ACHN (cell line): ENCODE measurements at regions not wholly inside any gene's neighbourhood (a gene's known extent, or its start where the extent isn't known, plus 50 kb on each side); places are given as distances from the start of the nearest gene placed in this dataset.
"Not testable (repeated sequence)": the region's sequence is repeated elsewhere in the genome, so short reads cannot be mapped to it uniquely, and the experiment has no call there.

ENCODE experiments used
- DNase-seq: peaks from one replicate; pipeline ENCODE4 v3.0.0-alpha.2; 2015
- in situ Hi-C: cut with HindIII; loops from 2 replicates; pipeline ENCODE4 v1.10.0; 2017; ENCODE audit warnings: low sequenced_read_pairs, low pct_ligation_motif_present, low pct_unique_long_range_greater_than_20kb

DNA sequence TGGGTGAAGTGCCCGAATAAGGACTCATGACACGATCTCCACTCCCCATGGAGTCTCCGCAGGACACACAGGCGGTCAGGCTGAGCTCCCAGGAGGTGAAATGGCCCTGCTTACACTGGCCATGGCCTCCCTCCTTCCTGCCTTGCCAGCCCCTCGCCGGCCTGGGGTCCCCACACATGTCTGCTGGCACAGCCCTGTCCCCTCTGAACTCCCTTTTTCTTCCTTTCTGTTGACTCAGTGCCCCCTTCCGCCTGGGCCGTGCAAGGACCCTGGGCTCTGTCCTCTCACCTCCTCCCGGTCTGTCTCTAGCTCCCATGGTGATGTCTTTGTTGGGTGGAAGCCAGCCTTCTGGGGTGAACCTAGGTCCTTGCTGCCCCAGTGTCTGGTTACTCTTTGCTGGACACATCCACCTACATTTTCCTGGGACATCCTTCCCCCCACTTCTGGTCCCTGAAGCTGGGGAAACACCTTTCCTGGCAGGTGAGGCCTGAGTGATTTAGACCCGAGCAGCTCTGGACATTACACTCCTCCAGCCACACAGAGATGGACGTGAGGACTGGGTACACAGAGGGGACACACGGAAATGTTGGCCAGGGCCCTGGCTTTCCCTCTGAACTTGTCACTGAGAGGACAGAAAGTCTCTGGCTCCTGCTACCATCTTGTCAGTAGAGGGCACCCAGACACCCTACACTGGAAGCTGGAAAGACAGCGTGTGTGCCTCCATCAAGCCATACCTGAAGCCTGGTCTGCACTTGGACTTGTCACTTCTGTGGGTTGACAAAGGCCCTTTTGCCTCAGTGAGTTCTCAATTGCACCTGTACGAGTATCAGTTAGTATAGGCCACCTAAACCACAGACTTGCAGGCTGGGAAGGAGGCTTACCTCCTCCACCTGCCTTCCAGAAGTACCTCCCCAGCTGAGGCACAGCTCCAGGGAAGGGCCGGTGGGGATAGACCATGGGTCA is 864.3 kb downstream of the TBC1D22A start:
- in situ Hi-C loops, result no loop called here
- DNase-seq, result no peak

DNA sequence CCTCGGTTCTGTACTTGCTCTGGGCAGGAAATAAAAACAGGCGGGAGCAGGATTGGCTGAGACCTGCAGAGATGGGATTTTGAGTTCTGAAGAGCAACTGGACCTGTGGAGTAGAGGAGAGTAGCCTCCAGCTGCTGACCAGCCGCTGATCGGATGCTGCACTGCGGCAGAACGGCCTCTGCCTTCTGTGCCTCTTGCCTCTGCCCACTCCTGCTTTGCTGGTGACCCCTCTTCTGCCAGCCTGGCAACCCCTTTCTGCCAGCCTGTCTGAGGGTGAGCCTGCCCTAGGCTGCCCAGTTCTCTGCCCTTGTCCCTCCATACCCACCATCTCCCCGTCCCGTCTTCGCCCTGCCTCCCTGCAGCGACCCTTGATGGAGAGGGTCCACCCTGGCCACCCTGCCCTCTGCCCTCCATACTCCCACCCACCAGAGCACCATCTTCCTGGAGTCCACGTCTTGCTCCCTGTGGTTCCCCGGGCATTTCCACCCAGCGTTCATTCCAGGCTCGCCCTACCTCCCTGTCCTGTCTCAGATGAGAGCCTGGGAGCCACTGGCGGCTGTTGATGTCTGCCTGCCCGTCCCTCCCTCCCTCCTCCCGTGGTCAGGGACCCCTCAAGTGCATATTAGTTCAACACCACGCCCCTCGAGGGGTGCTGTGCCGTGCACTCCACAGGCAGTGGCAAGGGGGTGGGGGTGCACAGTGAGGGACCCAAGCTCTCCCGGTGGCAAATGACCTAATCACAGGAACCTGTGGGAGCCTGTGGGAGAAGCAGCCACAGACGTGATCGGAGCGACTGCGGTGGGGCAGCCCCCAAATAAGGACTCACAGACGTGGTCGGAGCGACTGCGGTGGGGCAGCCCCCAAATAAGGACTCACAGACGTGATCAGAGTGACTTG is 863.3 kb downstream of the TBC1D22A start:
- in situ Hi-C loops, result no loop called here
- DNase-seq, result no peak

DNA sequence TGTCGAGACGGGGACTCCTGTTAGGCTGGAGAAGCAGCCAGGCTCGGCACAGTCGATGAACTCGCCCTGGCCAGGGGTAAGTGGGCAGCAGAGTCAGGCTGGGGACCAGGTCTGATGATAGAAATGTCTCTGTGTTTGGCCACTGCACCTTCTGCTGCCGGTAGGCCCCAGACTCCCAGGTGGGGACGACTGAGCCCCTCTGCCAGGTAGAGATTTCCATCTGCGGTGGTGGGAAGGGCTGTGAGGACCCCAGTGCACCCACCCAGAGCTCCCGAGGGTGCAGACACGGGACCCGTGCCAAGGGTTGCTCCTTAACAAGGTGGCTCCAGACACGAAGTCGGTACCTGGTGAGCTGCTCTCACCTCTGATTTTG is 862.5 kb downstream of the TBC1D22A start:
- in situ Hi-C loops, result no loop called here
- no peak for DNase-seq

DNA sequence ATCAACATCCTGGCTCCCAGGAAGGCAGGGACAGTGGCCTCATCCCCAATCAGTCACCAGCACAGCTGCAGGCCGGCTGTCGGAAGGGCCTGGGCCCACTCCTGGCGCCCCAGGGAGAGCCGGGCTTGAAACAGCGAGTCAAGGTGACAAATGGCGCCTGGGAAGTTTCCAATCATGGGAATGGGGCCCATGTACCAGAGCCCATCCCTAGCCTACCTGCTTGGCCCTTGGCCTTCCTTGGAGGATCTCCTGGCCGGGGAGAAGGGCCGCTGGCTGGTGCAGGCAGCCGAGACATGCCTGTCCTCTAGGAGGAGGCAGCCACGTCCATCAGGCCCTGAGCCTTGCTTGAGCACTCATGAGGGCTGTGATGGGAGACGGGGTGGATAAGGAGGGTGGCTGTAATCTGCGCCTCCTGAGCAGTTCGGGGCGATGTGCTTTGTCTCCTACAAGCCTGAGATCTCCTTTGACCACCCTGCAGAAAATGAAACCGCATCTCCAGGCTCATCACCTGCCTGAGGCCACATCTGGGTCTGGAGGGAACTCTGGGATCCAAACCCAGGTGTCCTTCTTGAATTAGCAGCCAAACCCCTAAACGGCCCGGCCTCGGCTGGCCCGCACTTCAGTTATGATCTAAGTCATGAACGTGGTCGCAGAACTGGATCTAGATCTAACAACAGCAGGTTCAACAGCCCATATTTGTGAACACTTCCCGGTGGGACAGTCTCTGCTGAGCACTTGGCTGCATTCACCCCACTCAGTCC is 862.0 kb downstream of the TBC1D22A start:
- no peak for DNase-seq
- in situ Hi-C loops, result no loop called here

DNA sequence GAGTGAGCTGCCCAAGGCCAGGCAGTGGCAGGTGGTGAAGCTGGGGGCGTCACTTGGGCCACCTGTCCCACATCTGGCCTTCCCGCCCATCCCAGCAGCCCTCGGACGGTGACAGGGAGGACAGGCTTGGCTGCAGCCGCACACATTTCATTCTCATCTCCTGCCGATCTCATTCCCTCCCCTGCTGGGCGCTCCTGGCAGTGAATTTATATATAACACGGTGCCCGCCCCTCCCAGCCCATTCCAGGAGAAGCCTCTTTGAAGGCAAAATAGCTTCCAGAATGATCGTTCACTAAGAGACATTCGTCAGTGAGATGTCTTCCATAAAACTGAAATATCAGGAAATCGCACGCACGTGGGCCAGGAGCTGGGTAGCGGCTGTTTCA is 861.3 kb downstream of the TBC1D22A start:
- in situ Hi-C loops, result no loop called here
- DNase-seq, result no peak

DNA sequence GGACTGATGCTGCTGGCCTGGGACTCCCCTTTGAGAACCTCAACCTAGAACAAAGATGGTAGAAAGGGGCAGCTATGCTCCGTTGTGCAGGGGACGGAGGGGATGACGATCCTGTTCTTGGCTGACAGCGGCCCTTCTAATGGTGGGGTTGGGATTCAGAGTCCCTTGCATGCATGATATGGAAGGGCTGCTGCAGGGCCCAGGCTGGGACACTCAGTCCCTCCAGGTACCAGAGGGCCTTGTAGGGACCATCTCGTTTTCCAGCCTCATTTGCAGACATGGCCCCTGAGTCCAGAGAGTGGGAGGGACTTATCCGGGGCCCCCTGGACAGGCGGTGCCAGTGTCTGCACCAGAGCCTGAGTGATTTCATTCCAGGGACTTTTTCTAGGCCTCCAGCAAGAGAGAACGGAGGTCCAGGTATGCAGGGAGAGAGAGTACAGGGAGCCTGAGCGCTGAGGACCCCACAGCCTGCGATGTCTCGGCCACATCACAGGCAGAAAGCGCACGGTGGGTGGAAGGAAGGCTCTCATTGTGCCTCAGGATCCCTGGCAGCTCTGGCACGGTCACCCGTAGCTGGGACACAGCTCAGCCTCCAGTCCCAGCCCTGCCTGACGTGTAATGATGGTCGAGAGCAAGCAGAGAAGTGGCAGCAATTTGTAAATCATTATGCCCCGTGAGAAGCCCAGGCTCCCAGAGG is 860.8 kb downstream of the TBC1D22A start:
- in situ Hi-C loops, result no loop called here
- DNase-seq, result no peak

DNA sequence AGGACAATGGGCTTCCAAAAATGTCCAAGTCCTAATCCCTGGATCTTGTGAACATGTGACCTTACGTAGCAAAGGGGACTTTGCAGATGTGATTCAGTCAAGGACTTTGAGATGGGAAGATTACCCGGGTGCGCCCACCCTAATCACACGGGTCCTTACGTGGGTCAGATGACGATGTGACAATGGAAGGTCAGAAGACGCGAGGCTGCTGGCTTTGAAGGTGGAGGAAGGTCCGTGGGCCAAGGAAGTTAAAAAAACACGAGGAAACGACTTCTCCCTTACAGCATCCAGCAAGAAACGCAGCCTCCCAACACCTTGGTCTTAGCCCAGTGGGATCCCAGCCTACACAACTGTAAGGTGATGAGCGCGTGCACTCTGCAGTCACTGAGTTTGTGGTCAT is 860.1 kb downstream of the TBC1D22A start:
- in situ Hi-C loops, result no loop called here
- DNase-seq, result no peak

DNA sequence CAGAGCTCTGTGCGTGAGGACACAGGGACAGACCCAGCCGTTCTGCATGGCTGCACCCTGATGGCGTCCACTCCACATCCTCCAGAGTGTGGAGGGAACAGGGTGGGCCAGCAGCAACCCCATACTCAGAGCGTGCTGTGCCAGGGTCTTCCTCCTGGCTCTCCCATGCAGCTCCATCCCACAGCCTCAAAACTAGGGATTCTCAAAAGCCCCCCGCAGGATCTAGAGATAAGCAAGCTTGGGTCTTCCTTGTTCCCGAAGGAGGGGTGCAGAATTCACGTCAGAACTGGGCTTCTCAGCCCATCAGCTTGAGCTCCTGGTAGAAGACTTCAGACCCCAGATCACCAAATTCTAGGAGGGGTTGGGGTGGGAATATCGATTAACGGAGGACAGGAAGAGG is 858.8 kb downstream of the TBC1D22A start:
- in situ Hi-C loops, result no loop called here
- DNase-seq, result no peak

DNA sequence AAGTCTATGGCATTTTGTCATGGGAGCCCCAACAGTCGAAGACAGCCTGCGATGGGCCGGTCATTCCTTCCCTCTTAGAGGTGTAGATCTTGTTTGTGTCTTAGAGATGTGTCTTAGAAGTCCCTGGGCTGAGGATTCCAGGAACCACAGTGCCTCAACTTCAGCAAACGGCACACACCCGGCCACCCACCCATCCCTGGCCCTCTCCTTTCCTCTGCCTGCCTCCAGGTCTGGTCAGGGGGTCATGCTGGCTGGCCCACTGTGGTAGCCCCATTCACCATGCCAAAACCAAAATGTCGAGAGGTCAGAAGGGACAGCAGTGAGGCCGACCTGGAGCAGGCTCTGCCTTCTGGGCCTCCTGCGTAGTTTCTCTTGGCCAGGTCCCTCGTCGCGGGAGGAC is 857.9 kb downstream of the TBC1D22A start:
- in situ Hi-C loops, result no loop called here
- DNase-seq, result no peak

DNA sequence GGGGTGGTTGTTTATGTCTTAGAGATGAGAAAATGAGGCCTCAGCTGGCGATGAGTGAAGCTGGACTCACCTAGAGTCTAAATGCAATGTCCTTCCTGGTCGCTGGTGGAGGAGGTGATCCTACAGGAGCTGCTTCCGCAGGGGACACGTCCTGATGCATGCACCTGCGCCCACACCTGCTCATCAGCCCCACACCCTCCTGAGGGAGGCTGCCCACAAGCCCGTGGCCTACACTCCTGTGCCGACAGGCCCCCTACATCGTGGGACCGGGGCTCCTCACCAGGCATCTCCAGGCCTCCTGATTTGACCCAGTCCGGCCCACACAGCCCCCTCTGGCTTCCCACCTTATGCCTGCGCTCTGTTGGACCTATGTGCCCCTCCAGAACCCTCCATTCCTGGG is 857.2 kb downstream of the TBC1D22A start:
- no peak for DNase-seq
- in situ Hi-C loops, result no loop called here

DNA sequence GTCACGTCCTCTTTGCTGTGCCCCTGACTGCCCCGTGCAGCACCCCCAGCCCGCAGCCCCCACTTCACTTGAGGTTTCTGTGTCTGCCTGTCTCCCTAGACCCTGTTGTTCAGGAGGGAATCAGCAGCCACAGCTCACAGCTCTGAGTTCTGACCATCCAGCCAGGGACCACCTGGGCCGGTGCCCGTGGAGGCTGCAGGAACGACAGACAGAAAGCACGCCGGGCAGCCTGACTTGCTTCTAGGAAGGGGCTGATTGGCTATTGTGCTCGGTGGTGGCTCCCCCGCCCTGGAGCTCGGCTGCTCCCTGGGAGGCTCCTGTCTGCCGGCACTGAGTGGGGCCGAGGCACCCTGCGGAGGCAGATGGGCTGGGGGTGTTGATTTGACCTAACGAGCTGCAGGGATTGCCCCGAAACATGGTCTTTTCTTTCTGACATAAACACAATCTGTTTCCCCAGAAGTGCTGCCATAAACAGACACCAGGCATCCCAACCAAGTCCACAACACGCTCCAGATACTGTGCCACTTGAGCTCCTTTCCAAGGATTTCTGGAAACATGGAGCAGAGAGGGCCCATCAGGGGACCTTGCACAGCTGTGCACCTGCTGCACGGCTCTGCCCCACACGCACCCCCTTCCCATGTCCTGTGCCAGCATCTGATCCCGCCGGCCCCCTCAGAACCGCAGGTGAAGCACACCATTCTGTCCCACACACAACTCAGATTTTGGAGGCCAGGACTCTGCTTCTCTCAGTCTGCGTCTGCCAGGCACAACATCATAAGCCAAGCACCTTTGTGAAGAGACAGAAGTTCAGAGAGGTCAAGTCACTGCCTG is 855.9 kb downstream of the TBC1D22A start:
- in situ Hi-C loops, result no loop called here
- DNase-seq, result no peak

DNA sequence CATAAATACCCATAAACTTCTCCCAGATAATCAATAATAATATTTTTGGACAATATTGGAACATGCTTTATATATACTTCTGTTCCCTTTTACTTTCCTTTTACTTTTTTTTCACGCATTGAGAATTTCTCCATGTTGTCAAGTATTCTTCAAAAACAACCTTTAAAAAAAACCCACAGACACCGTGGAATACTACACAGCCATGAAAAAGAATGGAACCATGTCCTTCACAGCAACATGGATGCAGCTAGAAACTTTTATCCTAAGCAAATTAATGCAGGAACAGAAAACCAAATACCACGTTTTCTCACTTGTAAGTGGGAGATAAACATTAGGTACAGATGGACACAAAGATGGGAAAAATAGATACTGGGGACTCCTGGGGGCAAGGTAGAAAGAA is 854.7 kb downstream of the TBC1D22A start:
- in situ Hi-C loops, result no loop called here
- DNase-seq, result no peak

DNA sequence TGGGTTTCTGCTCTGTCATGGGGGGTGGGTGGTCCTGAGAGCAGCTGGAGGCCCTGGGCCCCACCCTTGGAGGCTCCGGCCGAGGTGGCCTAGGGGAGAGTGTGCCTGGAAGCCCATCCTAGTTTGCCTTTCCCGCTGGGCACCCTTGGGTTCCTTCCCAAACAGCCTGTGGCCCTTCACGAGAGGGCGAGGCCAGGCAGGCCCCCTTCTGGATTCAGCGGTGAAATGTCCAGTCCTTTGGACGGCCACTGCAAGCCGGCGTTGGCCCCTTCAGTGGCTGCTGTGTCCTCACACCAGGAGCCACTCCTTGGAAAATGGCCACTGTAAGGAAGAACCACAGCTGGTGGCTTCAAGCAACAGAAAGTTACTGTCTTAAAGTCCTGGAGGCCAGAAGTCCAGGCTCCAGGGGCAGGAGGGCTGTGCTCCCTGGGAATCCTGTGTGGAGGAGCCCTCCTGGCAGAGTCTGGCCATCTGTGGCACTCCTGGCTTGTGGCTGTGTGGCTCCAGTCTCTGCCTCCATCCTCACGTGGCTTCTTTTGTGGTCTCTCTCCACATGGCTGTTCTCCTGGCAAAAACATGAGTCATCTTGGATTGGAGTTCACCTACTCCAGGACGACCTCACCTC is 854.1 kb downstream of the TBC1D22A start:
- no peak for DNase-seq
- in situ Hi-C loops, result no loop called here

DNA sequence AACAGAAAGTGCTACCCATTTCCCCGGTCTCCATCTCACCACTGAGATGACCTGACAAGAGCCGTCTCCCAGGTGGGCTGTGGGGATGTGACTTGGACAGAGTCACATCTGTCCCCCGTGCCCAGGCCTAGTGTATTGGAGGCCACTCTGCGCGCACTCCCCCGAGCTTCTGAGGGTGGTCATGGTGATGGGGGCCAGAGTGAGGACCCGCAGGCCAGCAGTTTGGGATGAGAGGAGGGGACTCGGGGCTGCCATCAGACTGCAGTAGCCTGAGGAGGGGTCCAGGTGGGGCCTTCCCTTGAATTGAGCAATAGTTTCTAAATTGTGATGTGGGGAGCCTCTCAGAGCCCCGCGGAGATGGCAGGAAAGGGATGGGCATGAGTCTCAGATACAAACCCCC is 852.6 kb downstream of the TBC1D22A start:
- DNase-seq, result no peak
- in situ Hi-C loops, result no loop called here

DNA sequence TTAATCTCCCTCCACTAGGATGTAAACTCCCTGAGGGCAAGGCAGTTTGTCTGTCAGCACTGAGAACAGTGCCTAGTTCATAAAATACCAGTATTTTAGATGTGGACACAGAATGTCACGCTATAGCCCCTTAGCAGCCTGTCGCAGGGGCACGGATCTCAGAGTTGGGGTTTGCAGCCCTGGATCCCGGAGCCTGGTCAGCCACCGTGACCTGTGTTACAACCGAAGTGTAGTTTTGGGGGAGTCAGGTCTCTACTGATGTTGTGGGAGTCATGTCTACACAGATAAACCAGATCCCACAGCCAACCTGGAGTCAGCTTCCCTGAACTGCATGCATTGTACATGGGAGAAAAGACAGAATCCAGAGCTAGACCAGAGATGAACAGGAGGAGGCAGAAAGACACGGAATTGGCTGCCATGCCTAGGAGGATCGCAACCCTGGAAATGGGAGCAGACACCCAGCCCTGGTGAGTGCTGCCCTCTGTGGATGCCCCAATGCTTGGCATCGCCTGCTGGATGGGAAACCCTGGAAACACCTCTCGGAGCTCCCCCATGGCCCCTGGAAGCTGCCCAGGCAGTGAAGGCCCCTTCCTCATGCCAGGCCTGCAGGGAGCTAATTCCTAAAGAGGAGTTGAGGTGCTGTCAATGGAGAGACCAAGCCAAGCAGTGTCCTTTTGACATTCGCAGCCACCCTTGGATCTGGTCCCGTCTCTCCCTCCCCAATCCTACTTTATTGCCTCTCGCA is 851.3 kb downstream of the TBC1D22A start:
- no peak for DNase-seq

DNA sequence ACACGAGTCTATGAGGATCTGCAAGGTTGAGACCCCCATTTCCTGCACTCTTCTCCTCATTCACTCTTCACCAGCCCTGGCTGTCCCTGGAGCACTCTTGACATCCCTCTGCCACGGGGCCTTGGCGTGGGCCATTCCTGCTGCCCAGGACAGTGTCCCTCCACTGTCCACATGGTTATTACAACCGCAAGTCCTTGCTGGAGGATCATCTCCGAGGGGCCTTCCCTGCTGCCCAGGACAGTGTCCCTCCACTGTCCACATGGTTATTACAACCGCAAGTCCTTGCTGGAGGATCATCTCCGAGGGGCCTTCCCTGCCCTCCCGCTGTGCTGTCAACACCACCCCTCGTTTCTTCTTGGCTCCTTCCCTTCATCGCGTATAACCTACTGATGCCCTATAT is 850.7 kb downstream of the TBC1D22A start:
- in situ Hi-C loops, DNase-seq: not testable (repeated sequence)

More for the DNA sequence above, 851.3 kb downstream of the TBC1D22A start:
- in situ Hi-C loops, result no loop called here
